HepG2 (cell line): ENCODE measurements at regions not wholly inside any gene's neighbourhood (a gene's known extent, or its start where the extent isn't known, plus 50 kb on each side); places are given as distances from the start of the nearest gene placed in this dataset.
"Not testable (repeated sequence)": the region's sequence is repeated elsewhere in the genome, so short reads cannot be mapped to it uniquely, and the experiment has no call there.

Source experiments
- CTCF ChIP-seq: sonication (generic); formaldehyde crosslinking; IDR thresholded peaks from 2 replicates; pipeline ENCODE4 v1.5.0; 2020; ENCODE audit warnings: mild to moderate bottlenecking, missing genetic modification reagents, moderate library complexity
- JUN ChIP-seq: sonication (generic); formaldehyde crosslinking; IDR thresholded peaks from 2 replicates; pipeline ENCODE4 v1.4.0; 2020; ENCODE audit warnings: mild to moderate bottlenecking, missing genetic modification reagents
- PBX3 ChIP-seq: sonication (generic); formaldehyde crosslinking; IDR thresholded peaks from 2 replicates; pipeline ENCODE4 v1.8.1; 2023; ENCODE audit warnings: missing genetic modification reagents, inconsistent platforms, borderline replicate concordance
- POLR2A ChIP-seq, 2 experiments: IDR thresholded peaks; 2 replicates each; pipeline ENCODE4 v1.6.1; 2011; ENCODE audit warnings: low read depth in 2 of 2, low read length in 2 of 2, mild to moderate bottlenecking in 1 of 2, moderate library complexity in 1 of 2; ENCODE audit not compliant: insufficient read depth in 1 of 2
- RAD21 ChIP-seq: fragments of 450-650 bp; formaldehyde crosslinking; IDR thresholded peaks from 2 replicates; pipeline ENCODE4 v1.5.0; 2020; ENCODE audit warnings: mild to moderate bottlenecking
- RBAK ChIP-seq: sonication (generic); formaldehyde crosslinking; IDR thresholded peaks from 2 replicates; pipeline ENCODE4 v1.5.1; 2020; ENCODE audit warnings: mild to moderate bottlenecking, missing genetic modification reagents
- SAFB2 ChIP-seq: sonication (generic); formaldehyde crosslinking; IDR thresholded peaks from 2 replicates; pipeline ENCODE4 v1.5.1; 2020; ENCODE audit warnings: missing genetic modification reagents, low read depth, mild to moderate bottlenecking, borderline replicate concordance
- TFDP2 ChIP-seq: sonication (generic); formaldehyde crosslinking; IDR thresholded peaks from 2 replicates; pipeline ENCODE4 v1.4.0; 2020; ENCODE audit warnings: missing genetic modification reagents
- THAP9 ChIP-seq: sonication (generic); formaldehyde crosslinking; IDR thresholded peaks from 2 replicates; pipeline ENCODE4; 2020; ENCODE audit warnings: missing genetic modification reagents, mild to moderate bottlenecking, borderline replicate concordance
- TF ChIP-seq, protein P1 (sequence below): sonication (generic); formaldehyde crosslinking; IDR thresholded peaks from 2 replicates; pipeline ENCODE4 v1.4.0; 2020; ENCODE audit warnings: missing genetic modification reagents, mild to moderate bottlenecking, borderline replicate concordance

DNA sequence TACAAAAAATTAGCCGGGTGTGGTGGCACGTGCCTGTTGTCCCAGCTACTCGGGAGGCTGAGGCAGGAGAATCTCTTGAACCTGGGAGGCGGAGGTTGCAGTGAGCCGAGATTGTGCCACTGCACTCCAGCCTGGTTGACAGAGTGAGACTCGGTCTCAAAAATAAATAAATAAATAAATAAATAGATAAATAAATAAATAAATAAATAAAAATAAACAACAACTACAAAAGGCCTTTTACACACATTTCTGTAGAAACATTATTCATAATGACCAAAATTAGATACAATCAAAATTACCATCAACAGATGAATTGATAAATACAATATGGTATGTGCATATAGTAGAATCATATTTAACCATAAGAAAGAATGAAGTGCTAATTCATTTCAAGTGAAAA lies 96.7 kb downstream of the LPAR4 start:
- TF ChIP-seq SAFB2 (CRISPR knock-in tag); PBX3 (CRISPR knock-in tag); THAP9 (CRISPR knock-in tag); RBAK (CRISPR knock-in tag); TFDP2 (CRISPR knock-in tag); CTCF; RAD21 (CRISPR knock-in tag); JUN (CRISPR knock-in tag); POLR2A (IDR thresholded peaks at IDR 0.05; ENCODE audit: insufficient read depth in 1 of 2, low read depth in 2 of 2, low read length in 2 of 2): not testable (repeated sequence)
- TF ChIP-seq, protein P1, sequence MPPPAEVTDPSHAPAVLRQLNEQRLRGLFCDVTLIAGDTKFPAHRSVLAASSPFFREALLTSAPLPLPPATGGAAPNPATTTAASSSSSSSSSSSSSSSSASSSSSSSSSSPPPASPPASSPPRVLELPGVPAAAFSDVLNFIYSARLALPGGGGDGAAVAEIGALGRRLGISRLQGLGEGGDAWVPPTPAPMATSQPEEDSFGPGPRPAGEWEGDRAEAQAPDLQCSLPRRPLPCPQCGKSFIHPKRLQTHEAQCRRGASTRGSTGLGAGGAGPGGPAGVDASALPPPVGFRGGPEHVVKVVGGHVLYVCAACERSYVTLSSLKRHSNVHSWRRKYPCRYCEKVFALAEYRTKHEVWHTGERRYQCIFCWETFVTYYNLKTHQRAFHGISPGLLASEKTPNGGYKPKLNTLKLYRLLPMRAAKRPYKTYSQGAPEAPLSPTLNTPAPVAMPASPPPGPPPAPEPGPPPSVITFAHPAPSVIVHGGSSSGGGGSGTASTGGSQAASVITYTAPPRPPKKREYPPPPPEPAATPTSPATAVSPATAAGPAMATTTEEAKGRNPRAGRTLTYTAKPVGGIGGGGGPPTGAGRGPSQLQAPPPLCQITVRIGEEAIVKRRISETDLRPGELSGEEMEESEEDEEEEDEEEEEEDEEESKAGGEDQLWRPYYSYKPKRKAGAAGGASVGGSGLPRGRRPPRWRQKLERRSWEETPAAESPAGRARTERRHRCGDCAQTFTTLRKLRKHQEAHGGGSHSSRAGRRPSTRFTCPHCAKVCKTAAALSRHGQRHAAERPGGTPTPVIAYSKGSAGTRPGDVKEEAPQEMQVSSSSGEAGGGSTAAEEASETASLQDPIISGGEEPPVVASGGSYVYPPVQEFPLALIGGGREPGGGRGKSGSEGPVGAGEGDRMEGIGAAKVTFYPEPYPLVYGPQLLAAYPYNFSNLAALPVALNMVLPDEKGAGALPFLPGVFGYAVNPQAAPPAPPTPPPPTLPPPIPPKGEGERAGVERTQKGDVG (CRISPR knock-in tag), result not testable (repeated sequence)
